ENCODE measurements at regions not wholly inside any gene's neighbourhood (a gene's known extent, or its start where the extent isn't known, plus 50 kb on each side); places are given as distances from the start of the nearest gene placed in this dataset.

DNA sequence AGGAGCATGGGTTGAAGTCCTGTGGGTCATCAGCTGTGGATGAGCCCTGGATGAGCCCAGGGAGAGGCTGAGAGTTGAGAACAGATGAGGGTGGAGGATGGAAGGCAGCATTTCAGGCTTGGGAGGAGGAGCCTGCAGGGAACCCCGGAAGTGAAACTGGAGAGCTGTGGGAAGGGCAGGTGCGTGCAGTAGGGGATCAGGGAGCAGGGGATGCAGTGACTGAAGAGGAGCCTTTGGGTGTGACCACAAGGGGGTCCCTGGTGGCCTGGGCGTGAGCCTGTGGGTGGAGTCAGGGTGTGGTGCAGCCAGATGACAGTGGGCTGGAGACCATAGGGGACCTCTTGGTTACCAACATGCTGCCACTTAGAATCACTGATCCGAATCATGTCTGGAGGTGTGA lies 115.5 kb downstream of the PAPOLA start:
- no peak overlapping the region for H3K4me2 ChIP-seq (ENCODE audit: low read length)
- Mint-ChIP-seq H3K27me3 (ENCODE audit: low read depth, unreplicated experiment) (peaks cover 53% of the 10 kb centered on the region), H3K27ac (ENCODE audit: unreplicated experiment) (no peak overlapping the region), H3K4me1 (ENCODE audit: low read depth, unreplicated experiment) (no peaks in the 10 kb centered on the region), H3K4me3 (ENCODE audit: unreplicated experiment) (no peak overlapping the region), H3K9me3 (ENCODE audit: unreplicated experiment) (no peaks in the 10 kb centered on the region), H3K36me3 (ENCODE audit: low read depth, unreplicated experiment) (no peaks in the 10 kb centered on the region)
- H3K4me1 ChIP-seq (ENCODE audit: insufficient read depth, low read length): no peaks in the 10 kb centered on the region
- DNase-seq (ENCODE audit: low read depth): no peak
- no peak overlapping the region for H3K4me3 ChIP-seq (ENCODE audit: insufficient read depth, low read depth, low read length)
- TF ChIP-seq, protein P1, sequence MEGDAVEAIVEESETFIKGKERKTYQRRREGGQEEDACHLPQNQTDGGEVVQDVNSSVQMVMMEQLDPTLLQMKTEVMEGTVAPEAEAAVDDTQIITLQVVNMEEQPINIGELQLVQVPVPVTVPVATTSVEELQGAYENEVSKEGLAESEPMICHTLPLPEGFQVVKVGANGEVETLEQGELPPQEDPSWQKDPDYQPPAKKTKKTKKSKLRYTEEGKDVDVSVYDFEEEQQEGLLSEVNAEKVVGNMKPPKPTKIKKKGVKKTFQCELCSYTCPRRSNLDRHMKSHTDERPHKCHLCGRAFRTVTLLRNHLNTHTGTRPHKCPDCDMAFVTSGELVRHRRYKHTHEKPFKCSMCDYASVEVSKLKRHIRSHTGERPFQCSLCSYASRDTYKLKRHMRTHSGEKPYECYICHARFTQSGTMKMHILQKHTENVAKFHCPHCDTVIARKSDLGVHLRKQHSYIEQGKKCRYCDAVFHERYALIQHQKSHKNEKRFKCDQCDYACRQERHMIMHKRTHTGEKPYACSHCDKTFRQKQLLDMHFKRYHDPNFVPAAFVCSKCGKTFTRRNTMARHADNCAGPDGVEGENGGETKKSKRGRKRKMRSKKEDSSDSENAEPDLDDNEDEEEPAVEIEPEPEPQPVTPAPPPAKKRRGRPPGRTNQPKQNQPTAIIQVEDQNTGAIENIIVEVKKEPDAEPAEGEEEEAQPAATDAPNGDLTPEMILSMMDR (IDR thresholded peaks at IDR 0.05; ENCODE audit: insufficient read depth, low read depth, low read length): no peak
- no peak for TF ChIP-seq EZH2 (IDR thresholded peaks at IDR 0.05; ENCODE audit: insufficient read depth, low read length)
- no peaks in the 10 kb centered on the region for H3K36me3 ChIP-seq (ENCODE audit: insufficient read depth, low read length)
- H3K27me3 ChIP-seq (ENCODE audit: insufficient read depth, low read length): peaks cover 4% of the 10 kb centered on the region
- H4K20me1 ChIP-seq (ENCODE audit: insufficient read depth, low read length): no peaks in the 10 kb centered on the region
- FAIRE-seq: no peak
- no peak overlapping the region for H3K9ac ChIP-seq (ENCODE audit: low read length)
- no peak overlapping the region for H3K27ac ChIP-seq (ENCODE audit: low read depth, low read length)
- no peak overlapping the region for H2AFZ ChIP-seq (ENCODE audit: low read depth, low read length)
- H3K9me3 ChIP-seq (ENCODE audit: insufficient read depth, low read depth, low read length): no peaks in the 10 kb centered on the region
- no peaks in the 10 kb centered on the region for H3K79me2 ChIP-seq (ENCODE audit: insufficient read depth, low read length)

DNA sequence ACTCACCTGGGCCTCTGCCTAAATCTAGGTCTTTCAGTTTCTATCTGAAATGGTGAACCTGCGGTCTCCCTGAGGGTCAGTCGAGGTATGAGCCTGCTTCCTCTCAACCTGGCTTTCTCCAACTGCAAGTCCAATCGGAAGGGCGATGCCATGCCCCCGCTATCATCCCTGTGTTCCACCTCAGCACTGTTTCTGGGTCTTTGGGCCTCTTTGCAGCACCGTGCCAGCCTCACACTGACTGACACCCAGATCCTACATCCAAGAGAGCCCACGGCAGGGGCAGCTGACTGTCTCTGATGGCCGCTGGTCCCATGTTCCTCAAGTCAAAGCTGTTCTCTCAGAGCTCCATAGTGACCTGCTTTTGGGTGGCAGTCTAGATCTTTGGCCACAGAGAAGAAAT lies 120.7 kb downstream of the PAPOLA start:
- Mint-ChIP-seq H3K4me1 (ENCODE audit: low read depth, unreplicated experiment) (no peaks in the 10 kb centered on the region), H3K27ac (ENCODE audit: unreplicated experiment) (no peak overlapping the region), H3K27me3 (ENCODE audit: low read depth, unreplicated experiment) (peaks cover 45% of the 10 kb centered on the region), H3K36me3 (ENCODE audit: low read depth, unreplicated experiment) (no peaks in the 10 kb centered on the region), H3K9me3 (ENCODE audit: unreplicated experiment) (peaks cover 3% of the 10 kb centered on the region), H3K4me3 (ENCODE audit: unreplicated experiment) (no peak overlapping the region)
- no peak overlapping the region for H3K4me3 ChIP-seq (ENCODE audit: insufficient read depth, low read depth, low read length)
- no peaks in the 10 kb centered on the region for H4K20me1 ChIP-seq (ENCODE audit: insufficient read depth, low read length)
- peaks cover 3% of the 10 kb centered on the region for H3K9me3 ChIP-seq (ENCODE audit: insufficient read depth, low read depth, low read length)
- H3K27me3 ChIP-seq (ENCODE audit: insufficient read depth, low read length): no peaks in the 10 kb centered on the region
- no peaks in the 10 kb centered on the region for H3K36me3 ChIP-seq (ENCODE audit: insufficient read depth, low read length)
- H3K27ac ChIP-seq (ENCODE audit: low read depth, low read length): no peak overlapping the region
- H3K4me1 ChIP-seq (ENCODE audit: insufficient read depth, low read length): no peaks in the 10 kb centered on the region
- H3K79me2 ChIP-seq (ENCODE audit: insufficient read depth, low read length): no peaks in the 10 kb centered on the region
- H2AFZ ChIP-seq (ENCODE audit: low read depth, low read length): no peak overlapping the region
- H3K4me2 ChIP-seq (ENCODE audit: low read length): no peak overlapping the region
- FAIRE-seq (no peak), DNase-seq (ENCODE audit: low read depth) (no peak)
- no peak for TF ChIP-seq EZH2 (IDR thresholded peaks at IDR 0.05; ENCODE audit: insufficient read depth, low read length)
- TF ChIP-seq, protein P1 (IDR thresholded peaks at IDR 0.05; ENCODE audit: insufficient read depth, low read depth, low read length): no peak
- no peak overlapping the region for H3K9ac ChIP-seq (ENCODE audit: low read length)

DNA sequence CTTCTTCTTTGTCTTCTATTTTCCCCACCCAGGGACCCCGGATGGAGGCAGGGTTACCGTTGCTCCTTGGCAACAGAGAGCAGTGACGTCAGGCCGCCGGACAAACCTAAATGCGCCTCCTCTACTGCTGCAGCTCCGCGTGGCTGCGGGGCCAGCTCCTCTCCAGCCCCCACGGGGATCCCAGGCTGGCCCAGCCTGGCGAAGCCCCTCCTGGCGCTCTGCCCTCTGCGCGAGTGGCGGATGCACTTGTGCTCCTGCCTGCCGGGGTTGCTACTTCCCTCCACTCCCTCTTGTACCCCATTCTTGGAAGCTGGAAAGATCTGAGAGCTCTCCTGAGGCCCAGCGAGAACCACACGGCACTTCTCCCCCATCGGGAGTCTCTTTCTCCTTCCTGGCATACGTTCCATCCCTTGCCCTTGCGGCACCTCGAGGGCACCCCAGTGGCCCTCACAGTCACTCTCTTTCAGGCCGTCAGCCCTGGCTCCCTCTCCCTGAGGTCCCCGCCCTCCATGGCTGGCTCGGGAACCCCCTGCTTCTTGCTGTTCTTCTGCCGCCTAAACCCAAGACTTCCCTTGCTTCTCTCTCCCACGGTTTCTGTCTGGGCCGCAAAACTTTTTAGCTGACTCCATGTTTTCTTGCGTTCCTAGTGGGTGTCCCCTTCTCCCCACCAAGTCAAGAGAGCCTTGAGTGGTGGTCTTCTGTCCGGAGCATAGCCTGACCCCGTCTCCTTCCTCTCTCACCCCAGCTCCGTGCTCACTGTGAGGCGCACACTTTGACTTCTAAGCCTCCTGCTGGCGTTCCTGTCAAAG lies 121.7 kb downstream of the PAPOLA start:
- no peak for FAIRE-seq

More for the DNA sequence above, 121.7 kb downstream of the PAPOLA start:
- Histone ChIP-seq H3K79me2 (ENCODE audit: insufficient read depth, low read length) (no peaks in the 10 kb centered on the region), H3K9ac (ENCODE audit: low read length) (no peak overlapping the region), H3K4me3 (ENCODE audit: insufficient read depth, low read depth, low read length) (no peak overlapping the region), H3K9me3 (ENCODE audit: insufficient read depth, low read depth, low read length) (peaks cover 3% of the 10 kb centered on the region), H3K36me3 (ENCODE audit: insufficient read depth, low read length) (no peaks in the 10 kb centered on the region), H3K27me3 (ENCODE audit: insufficient read depth, low read length) (no peaks in the 10 kb centered on the region), H3K4me1 (ENCODE audit: insufficient read depth, low read length) (no peaks in the 10 kb centered on the region), H3K27ac (ENCODE audit: low read depth, low read length) (no peak overlapping the region), H2AFZ (ENCODE audit: low read depth, low read length) (no peak overlapping the region), H4K20me1 (ENCODE audit: insufficient read depth, low read length) (no peaks in the 10 kb centered on the region), H3K4me2 (ENCODE audit: low read length) (no peak overlapping the region)
- no peak overlapping the region for H3K4me3 Mint-ChIP-seq (ENCODE audit: unreplicated experiment)
- no peak overlapping the region for H3K27ac Mint-ChIP-seq (ENCODE audit: unreplicated experiment)
- no peak for DNase-seq (ENCODE audit: low read depth)
- H3K36me3 Mint-ChIP-seq (ENCODE audit: low read depth, unreplicated experiment): no peaks in the 10 kb centered on the region
- H3K27me3 Mint-ChIP-seq (ENCODE audit: low read depth, unreplicated experiment): peaks cover 38% of the 10 kb centered on the region
- no peak for TF ChIP-seq EZH2 (IDR thresholded peaks at IDR 0.05; ENCODE audit: insufficient read depth, low read length)
- TF ChIP-seq, protein P1 (IDR thresholded peaks at IDR 0.05; ENCODE audit: insufficient read depth, low read depth, low read length): no peak
- no peaks in the 10 kb centered on the region for H3K4me1 Mint-ChIP-seq (ENCODE audit: low read depth, unreplicated experiment)
- H3K9me3 Mint-ChIP-seq (ENCODE audit: unreplicated experiment): peaks cover 3% of the 10 kb centered on the region

All from astrocyte (in vitro differentiated cells and primary cell).